ENCODE measurements at regions not wholly inside any gene's neighbourhood (a gene's known extent, or its start where the extent isn't known, plus 50 kb on each side); places are given as distances from the start of the nearest gene placed in this dataset.

GRCh38 chr4:106854569-106855351, 181.4 kb downstream of the DKK2 start:
- TF ChIP-seq, protein P1, sequence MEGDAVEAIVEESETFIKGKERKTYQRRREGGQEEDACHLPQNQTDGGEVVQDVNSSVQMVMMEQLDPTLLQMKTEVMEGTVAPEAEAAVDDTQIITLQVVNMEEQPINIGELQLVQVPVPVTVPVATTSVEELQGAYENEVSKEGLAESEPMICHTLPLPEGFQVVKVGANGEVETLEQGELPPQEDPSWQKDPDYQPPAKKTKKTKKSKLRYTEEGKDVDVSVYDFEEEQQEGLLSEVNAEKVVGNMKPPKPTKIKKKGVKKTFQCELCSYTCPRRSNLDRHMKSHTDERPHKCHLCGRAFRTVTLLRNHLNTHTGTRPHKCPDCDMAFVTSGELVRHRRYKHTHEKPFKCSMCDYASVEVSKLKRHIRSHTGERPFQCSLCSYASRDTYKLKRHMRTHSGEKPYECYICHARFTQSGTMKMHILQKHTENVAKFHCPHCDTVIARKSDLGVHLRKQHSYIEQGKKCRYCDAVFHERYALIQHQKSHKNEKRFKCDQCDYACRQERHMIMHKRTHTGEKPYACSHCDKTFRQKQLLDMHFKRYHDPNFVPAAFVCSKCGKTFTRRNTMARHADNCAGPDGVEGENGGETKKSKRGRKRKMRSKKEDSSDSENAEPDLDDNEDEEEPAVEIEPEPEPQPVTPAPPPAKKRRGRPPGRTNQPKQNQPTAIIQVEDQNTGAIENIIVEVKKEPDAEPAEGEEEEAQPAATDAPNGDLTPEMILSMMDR (IDR thresholded peaks at IDR 0.05; ENCODE audit: insufficient read depth, low read depth, low read length): no peak
- no peak for TF ChIP-seq EZH2 (IDR thresholded peaks at IDR 0.05; ENCODE audit: insufficient read depth, low read length)

Measured in astrocyte (in vitro differentiated cells and primary cell).